ENCODE measurements at regions not wholly inside any gene's neighbourhood (a gene's known extent, or its start where the extent isn't known, plus 50 kb on each side); places are given as distances from the start of the nearest gene placed in this dataset.
A peak's percentile ranks its signal among the peaks of the same experiment; 100 is the strongest.

DNA sequence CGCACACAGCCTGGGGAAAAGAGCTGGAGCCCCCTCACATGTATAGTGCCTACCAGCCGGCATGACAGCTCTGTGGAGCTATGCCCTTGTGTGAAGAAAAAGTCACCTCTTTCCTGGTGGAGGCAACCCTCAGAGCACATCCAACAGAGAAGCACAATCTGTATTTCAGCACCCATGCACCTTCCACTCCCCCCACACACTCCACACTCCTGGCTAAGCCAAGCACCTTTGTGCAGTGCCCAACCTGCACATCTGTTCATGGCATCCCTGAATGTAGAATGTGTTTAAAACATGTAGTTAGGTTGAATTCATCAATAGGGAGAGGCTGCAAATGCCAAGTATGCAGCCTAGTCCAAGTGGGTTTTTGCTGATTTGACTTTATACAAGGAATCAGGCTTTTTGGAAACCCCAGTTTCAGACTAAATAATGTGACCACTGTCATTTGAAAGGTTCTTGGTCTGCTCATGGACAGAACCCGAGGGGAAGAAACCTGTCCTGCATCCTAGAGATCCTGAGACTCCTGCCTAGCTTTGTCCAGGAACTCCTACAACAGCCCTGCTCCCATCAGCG, 197.1 kb downstream of the TOMM20 start:
- Histone ChIP-seq H3K27ac (ENCODE audit: insufficient read length, low read depth, low read length) (no peak overlapping the region), H3K4me2 (ENCODE audit: insufficient read depth, insufficient read length, low read length) (no peak overlapping the region), H2BK120ac (ENCODE audit: low read depth, low read length, poor library complexity, severe bottlenecking) (no peak overlapping the region), H2AFZ (ENCODE audit: low read length) (no peak overlapping the region), H2BK5ac (ENCODE audit: insufficient read length, low read length) (no peak overlapping the region), H3K9me3 (ENCODE audit: control insufficient read depth, low read depth, low read length) (no peaks in the 10 kb centered on the region), H3T11ph (ENCODE audit: low read length) (no peak overlapping the region), H2BK12ac (ENCODE audit: insufficient read length, low read depth, low read length) (no peak overlapping the region), H3K79me2 (ENCODE audit: insufficient read depth, low read length) (no peaks in the 10 kb centered on the region), H4K5ac (ENCODE audit: insufficient read length, low read depth, low read length) (no peak overlapping the region), H3K23me2 (ENCODE audit: insufficient read length, low read depth, low read length, poor library complexity, severe bottlenecking) (no peaks in the 10 kb centered on the region), H2BK15ac (ENCODE audit: low read depth, low read length) (no peak overlapping the region), H3K14ac (ENCODE audit: insufficient read depth, low read length) (no peak overlapping the region), H2AK5ac (ENCODE audit: insufficient read length, low read length) (no peak overlapping the region), H3K27me3 (ENCODE audit: insufficient read depth, low read length) (no peaks in the 10 kb centered on the region), H3K56ac (ENCODE audit: insufficient read length, low read depth, low read length) (no peak overlapping the region), H3K23ac (ENCODE audit: insufficient read length, low read depth, low read length) (no peak overlapping the region), H4K8ac (replicated peaks; ENCODE audit: insufficient read length, low read depth, low read length) (no peak overlapping the region), H4K20me1 (ENCODE audit: control insufficient read depth, insufficient read depth, insufficient read length) (no peaks in the 10 kb centered on the region), H3K79me1 (ENCODE audit: insufficient read depth, low read depth, low read length, poor library complexity, severe bottlenecking) (no peaks in the 10 kb centered on the region), H4K91ac (ENCODE audit: insufficient read length, low read depth, low read length) (no peak overlapping the region), H3K4me1 (ENCODE audit: insufficient read depth, low read length) (peaks cover 3% of the 10 kb centered on the region; the same call in 1 of the 2 replicates), H3K4ac (ENCODE audit: low read depth, low read length) (no peak overlapping the region), H3K9ac (ENCODE audit: extremely low read depth, insufficient read length, low read length) (no peak overlapping the region), H3K18ac (ENCODE audit: insufficient read length, low read depth, low read length) (no peak overlapping the region), H2BK20ac (ENCODE audit: low read depth, low read length, poor library complexity, severe bottlenecking) (no peak overlapping the region)
- peaks cover 36 to 39% of the 10 kb centered on the region in 2 experiments for H3K4me1 Mint-ChIP-seq
- WGBS (ENCODE audit: extremely low coverage, insufficient read length, low lambda C conversion rate) = no CpG with 5 or more reads among the region's 4 CpGs
- H3K36me3 Mint-ChIP-seq (ENCODE audit: insufficient read depth in 1 of 3, low read depth in 3 of 3) = no peaks in the 10 kb centered on the region
- no peak overlapping the region for H3K4me3 Mint-ChIP-seq
- peak; percentile 5 for DNase-seq
- peaks cover 9% of the 10 kb centered on the region for H3K27me3 Mint-ChIP-seq (ENCODE audit: low read depth)
- H3K9me3 Mint-ChIP-seq = no peaks in the 10 kb centered on the region
- TF ChIP-seq, protein P1, sequence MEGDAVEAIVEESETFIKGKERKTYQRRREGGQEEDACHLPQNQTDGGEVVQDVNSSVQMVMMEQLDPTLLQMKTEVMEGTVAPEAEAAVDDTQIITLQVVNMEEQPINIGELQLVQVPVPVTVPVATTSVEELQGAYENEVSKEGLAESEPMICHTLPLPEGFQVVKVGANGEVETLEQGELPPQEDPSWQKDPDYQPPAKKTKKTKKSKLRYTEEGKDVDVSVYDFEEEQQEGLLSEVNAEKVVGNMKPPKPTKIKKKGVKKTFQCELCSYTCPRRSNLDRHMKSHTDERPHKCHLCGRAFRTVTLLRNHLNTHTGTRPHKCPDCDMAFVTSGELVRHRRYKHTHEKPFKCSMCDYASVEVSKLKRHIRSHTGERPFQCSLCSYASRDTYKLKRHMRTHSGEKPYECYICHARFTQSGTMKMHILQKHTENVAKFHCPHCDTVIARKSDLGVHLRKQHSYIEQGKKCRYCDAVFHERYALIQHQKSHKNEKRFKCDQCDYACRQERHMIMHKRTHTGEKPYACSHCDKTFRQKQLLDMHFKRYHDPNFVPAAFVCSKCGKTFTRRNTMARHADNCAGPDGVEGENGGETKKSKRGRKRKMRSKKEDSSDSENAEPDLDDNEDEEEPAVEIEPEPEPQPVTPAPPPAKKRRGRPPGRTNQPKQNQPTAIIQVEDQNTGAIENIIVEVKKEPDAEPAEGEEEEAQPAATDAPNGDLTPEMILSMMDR (conservative IDR thresholded peaks at IDR 0.05) = no peak
- H3K27ac Mint-ChIP-seq = no peak overlapping the region

Measured in H9 (cell line).